ENCODE measurements at regions not wholly inside any gene's neighbourhood (a gene's known extent, or its start where the extent isn't known, plus 50 kb on each side); places are given as distances from the start of the nearest gene placed in this dataset.

GRCh38 chr14:97571201-97571600, 774.0 kb downstream of the VRK1 start:
- DNase-seq, result no peak
- H3K9me3 ChIP-seq (ENCODE audit: control insufficient read depth, low read depth, low read length), result no peaks in the 10 kb centered on the region
- no peaks in the 10 kb centered on the region for H3K4me1 ChIP-seq (ENCODE audit: control insufficient read depth, insufficient read depth, low read length)
- H3K36me3 ChIP-seq (ENCODE audit: control insufficient read depth, insufficient read depth, low read length), result no peaks in the 10 kb centered on the region
- no peak overlapping the region for H3K4me3 ChIP-seq (ENCODE audit: low read length)
- 100% methylated on average over 2 of the region's 5 CpGs for WGBS (ENCODE audit: insufficient coverage, low lambda C conversion rate)
- H3K27me3 ChIP-seq (ENCODE audit: control insufficient read depth, insufficient read depth, low read length), result no peaks in the 10 kb centered on the region
- H3K27ac ChIP-seq (ENCODE audit: low read length), result no peak overlapping the region

GRCh38 chr14:97571866-97572555, 774.8 kb downstream of the VRK1 start:
- no peak for DNase-seq
- no peak overlapping the region for H3K27ac ChIP-seq (ENCODE audit: low read length)
- no peaks in the 10 kb centered on the region for H3K36me3 ChIP-seq (ENCODE audit: control insufficient read depth, insufficient read depth, low read length)
- H3K27me3 ChIP-seq (ENCODE audit: control insufficient read depth, insufficient read depth, low read length), result no peaks in the 10 kb centered on the region
- H3K9me3 ChIP-seq (ENCODE audit: control insufficient read depth, low read depth, low read length), result no peaks in the 10 kb centered on the region
- WGBS (ENCODE audit: insufficient coverage, low lambda C conversion rate), result no CpG with 5 or more reads among the region's 5 CpGs
- H3K4me1 ChIP-seq (ENCODE audit: control insufficient read depth, insufficient read depth, low read length), result no peaks in the 10 kb centered on the region
- H3K4me3 ChIP-seq (ENCODE audit: low read length), result no peak overlapping the region

- WGBS (ENCODE audit: insufficient coverage, low lambda C conversion rate), result 70% methylated on average over 1 of the region's 19 CpGs
- H3K9me3 ChIP-seq (ENCODE audit: control insufficient read depth, low read depth, low read length), result no peaks in the 10 kb centered on the region
- H3K36me3 ChIP-seq (ENCODE audit: control insufficient read depth, insufficient read depth, low read length), result no peaks in the 10 kb centered on the region
- no peak for DNase-seq
- no peaks in the 10 kb centered on the region for H3K4me1 ChIP-seq (ENCODE audit: control insufficient read depth, insufficient read depth, low read length)
- no peak overlapping the region for H3K27ac ChIP-seq (ENCODE audit: low read length)
- H3K4me3 ChIP-seq (ENCODE audit: low read length), result no peak overlapping the region
- H3K27me3 ChIP-seq (ENCODE audit: control insufficient read depth, insufficient read depth, low read length), result no peaks in the 10 kb centered on the region
These were observed 775.6 kb downstream of the VRK1 start for GRCh38 chr14:97572583-97573458.

GRCh38 chr14:97575677-97576076, 778.5 kb downstream of the VRK1 start:
- Histone ChIP-seq H3K4me3 (ENCODE audit: low read length) (no peak overlapping the region), H3K9me3 (ENCODE audit: control insufficient read depth, low read depth, low read length) (no peaks in the 10 kb centered on the region), H3K36me3 (ENCODE audit: control insufficient read depth, insufficient read depth, low read length) (no peaks in the 10 kb centered on the region), H3K4me1 (ENCODE audit: control insufficient read depth, insufficient read depth, low read length) (no peaks in the 10 kb centered on the region), H3K27ac (ENCODE audit: low read length) (no peak overlapping the region), H3K27me3 (ENCODE audit: control insufficient read depth, insufficient read depth, low read length) (no peaks in the 10 kb centered on the region)
- no peak for DNase-seq
- WGBS (ENCODE audit: insufficient coverage, low lambda C conversion rate), result 82% methylated on average over 5 of the region's 6 CpGs

- H3K27ac ChIP-seq (ENCODE audit: low read length), result no peak overlapping the region
- H3K36me3 ChIP-seq (ENCODE audit: control insufficient read depth, insufficient read depth, low read length), result no peaks in the 10 kb centered on the region
- H3K4me3 ChIP-seq (ENCODE audit: low read length), result no peak overlapping the region
- no peaks in the 10 kb centered on the region for H3K4me1 ChIP-seq (ENCODE audit: control insufficient read depth, insufficient read depth, low read length)
- DNase-seq, result peak in 1 of 2 donors; percentile 3
- H3K9me3 ChIP-seq (ENCODE audit: control insufficient read depth, low read depth, low read length), result no peaks in the 10 kb centered on the region
- H3K27me3 ChIP-seq (ENCODE audit: control insufficient read depth, insufficient read depth, low read length), result no peaks in the 10 kb centered on the region
These were observed 781.9 kb downstream of the VRK1 start for GRCh38 chr14:97578982-97579548.

GRCh38 chr14:97581016-97581415, 783.8 kb downstream of the VRK1 start:
- Histone ChIP-seq H3K27ac (ENCODE audit: low read length) (no peak overlapping the region), H3K4me3 (ENCODE audit: low read length) (no peak overlapping the region), H3K36me3 (ENCODE audit: control insufficient read depth, insufficient read depth, low read length) (no peaks in the 10 kb centered on the region), H3K27me3 (ENCODE audit: control insufficient read depth, insufficient read depth, low read length) (no peaks in the 10 kb centered on the region), H3K9me3 (ENCODE audit: control insufficient read depth, low read depth, low read length) (no peaks in the 10 kb centered on the region), H3K4me1 (ENCODE audit: control insufficient read depth, insufficient read depth, low read length) (no peaks in the 10 kb centered on the region)
- WGBS (ENCODE audit: insufficient coverage, low lambda C conversion rate), result no CpG with 5 or more reads among the region's 4 CpGs
- DNase-seq, result peak in 1 of 2 donors; percentile 7

- no peak overlapping the region for H3K27ac ChIP-seq (ENCODE audit: low read length)
- no peaks in the 10 kb centered on the region for H3K4me1 ChIP-seq (ENCODE audit: control insufficient read depth, insufficient read depth, low read length)
- no peak overlapping the region for H3K4me3 ChIP-seq (ENCODE audit: low read length)
- no peaks in the 10 kb centered on the region for H3K36me3 ChIP-seq (ENCODE audit: control insufficient read depth, insufficient read depth, low read length)
- WGBS (ENCODE audit: insufficient coverage, low lambda C conversion rate), result no CpG with 5 or more reads among the region's 1 CpG
- H3K9me3 ChIP-seq (ENCODE audit: control insufficient read depth, low read depth, low read length), result no peaks in the 10 kb centered on the region
- no peak for DNase-seq
- H3K27me3 ChIP-seq (ENCODE audit: control insufficient read depth, insufficient read depth, low read length), result no peaks in the 10 kb centered on the region
These were observed 784.8 kb downstream of the VRK1 start for GRCh38 chr14:97582022-97582421.

- Histone ChIP-seq H3K4me3 (ENCODE audit: low read length) (no peak overlapping the region), H3K9me3 (ENCODE audit: control insufficient read depth, low read depth, low read length) (no peaks in the 10 kb centered on the region), H3K27ac (ENCODE audit: low read length) (no peak overlapping the region), H3K27me3 (ENCODE audit: control insufficient read depth, insufficient read depth, low read length) (no peaks in the 10 kb centered on the region), H3K36me3 (ENCODE audit: control insufficient read depth, insufficient read depth, low read length) (no peaks in the 10 kb centered on the region), H3K4me1 (ENCODE audit: control insufficient read depth, insufficient read depth, low read length) (no peaks in the 10 kb centered on the region)
- WGBS (ENCODE audit: insufficient coverage, low lambda C conversion rate), result no CpG with 5 or more reads among the region's 2 CpGs
- DNase-seq, result no peak
These were observed 787.3 kb downstream of the VRK1 start for GRCh38 chr14:97584528-97584927.

- 93% methylated on average over 2 of the region's 5 CpGs for WGBS (ENCODE audit: insufficient coverage, low lambda C conversion rate)
- no peak overlapping the region for H3K27ac ChIP-seq (ENCODE audit: low read length)
- DNase-seq, result no peak
These were observed 795.3 kb downstream of the VRK1 start for GRCh38 chr14:97592341-97592980.

GRCh38 chr14:97594306-97594705, 797.1 kb downstream of the VRK1 start:
- Histone ChIP-seq H3K27ac (ENCODE audit: low read length) (no peak overlapping the region), H3K27me3 (ENCODE audit: control insufficient read depth, insufficient read depth, low read length) (no peaks in the 10 kb centered on the region), H3K4me3 (ENCODE audit: low read length) (no peak overlapping the region), H3K4me1 (ENCODE audit: control insufficient read depth, insufficient read depth, low read length) (no peaks in the 10 kb centered on the region), H3K9me3 (ENCODE audit: control insufficient read depth, low read depth, low read length) (no peaks in the 10 kb centered on the region), H3K36me3 (ENCODE audit: control insufficient read depth, insufficient read depth, low read length) (no peaks in the 10 kb centered on the region)
- DNase-seq, result no peak
- WGBS (ENCODE audit: insufficient coverage, low lambda C conversion rate), result 100% methylated on average over 1 of the region's 1 CpG

More at GRCh38 chr14:97592341-97592980, 795.3 kb downstream of the VRK1 start:
- H3K36me3 ChIP-seq (ENCODE audit: control insufficient read depth, insufficient read depth, low read length), result no peaks in the 10 kb centered on the region
- H3K9me3 ChIP-seq (ENCODE audit: control insufficient read depth, low read depth, low read length), result no peaks in the 10 kb centered on the region
- H3K4me3 ChIP-seq (ENCODE audit: low read length), result no peak overlapping the region
- no peaks in the 10 kb centered on the region for H3K27me3 ChIP-seq (ENCODE audit: control insufficient read depth, insufficient read depth, low read length)
- no peaks in the 10 kb centered on the region for H3K4me1 ChIP-seq (ENCODE audit: control insufficient read depth, insufficient read depth, low read length)
